HepG2 (cell line): ENCODE measurements at regions not wholly inside any gene's neighbourhood (a gene's known extent, or its start where the extent isn't known, plus 50 kb on each side); places are given as distances from the start of the nearest gene placed in this dataset.

Source experiments
- ATAC-seq: fragments of 200-7000 bp; cut with Tn5 transposase; 3 replicates; pipeline ENCODE4 v1.9.1; 2020; ENCODE audit warnings: mild to moderate bottlenecking, moderate library complexity
- BruUV-seq: library from RNA; stranded (reverse); fragments of 400-500 nt; replicated peaks from 2 replicates; lab custom pipeline; 2021; lab: Mats Ljungman, UMichigan
- CTCF ChIA-PET: fragments of 300-600 bp; formaldehyde crosslinking; extraction: SDS; loops from one replicate; lab custom pipeline; 2021; ENCODE audit warnings: low total read pairs, inconsistent platforms, low intra/inter-chr PET ratio; lab: Yijun Ruan, JAX
- POLR2A ChIA-PET: fragments of 350-600 bp; sonication (Branson Sonifier 250); formaldehyde crosslinking; loops from one replicate; lab custom pipeline; 2020; ENCODE audit warnings: antibody characterized with exemption, inconsistent platforms; lab: Yijun Ruan, JAX
- DNase-seq: peaks from one replicate; pipeline ENCODE4 v3.0.0-alpha.2; 2015; ENCODE audit warnings: low spot score
- FAIRE-seq: peaks from 3 replicates; lab custom pipeline; 2011; peaks lifted over from hg19 to GRCh38; lab: Jason Lieb, UNC
- H2AFZ ChIP-seq: one replicate; pipeline ENCODE4 v1.6.1; 2011; ENCODE audit warnings: low read length, inconsistent platforms
- H3K27ac ChIP-seq: fragments of 300-600 bp; 3 replicates; pipeline ENCODE4 v1.8.0; 2011; ENCODE audit warnings: mixed run types, mild to moderate bottlenecking, mixed read lengths, low read length, inconsistent platforms; ENCODE audit not compliant: insufficient read depth; ENCODE audit errors: extremely low read length
- H3K27me3 ChIP-seq, 2 experiments: fragments of 200-600 bp in 1 of 2; 2 replicates in 1 of 2; 3 replicates in 1 of 2; pipeline versions ENCODE4 v1.6.0 to v1.8.0; 2011; ENCODE audit warnings: low read length in 2 of 2, mild to moderate bottlenecking in 2 of 2, moderate library complexity in 2 of 2, inconsistent platforms in 1 of 2; ENCODE audit not compliant: insufficient read depth in 2 of 2, control insufficient read depth in 1 of 2
- H3K36me3 ChIP-seq, 2 experiments: fragments of 200-600 bp in 1 of 2; replicated peaks in 1 of 2; 2 replicates in 1 of 2; 3 replicates in 1 of 2; pipeline versions ENCODE4 v1.5.1 to v1.8.0; 2011; ENCODE audit warnings: low read length in 2 of 2, inconsistent platforms in 1 of 2; ENCODE audit not compliant: insufficient read depth in 2 of 2, control insufficient read depth in 1 of 2
- H3K4me1 ChIP-seq: 2 replicates; pipeline ENCODE4 v1.5.1; 2012; ENCODE audit warnings: low read length, inconsistent platforms; ENCODE audit not compliant: insufficient read depth
- H3K4me2 ChIP-seq: 2 replicates; pipeline ENCODE4 v1.6.0; 2011; ENCODE audit warnings: low read depth, low read length, inconsistent platforms
- H3K4me3 ChIP-seq, 3 experiments: fragments of 200-600 bp in 1 of 3; sonication (generic), shearing (Covaris generic) in 1 of 3; replicated peaks in 1 of 3; 2 replicates each; pipeline ENCODE4 v1.5.1; 2011 to 2016; ENCODE audit warnings: low read length in 3 of 3, inconsistent platforms in 2 of 3, low read depth in 2 of 3, mild to moderate bottlenecking in 2 of 3, control low read depth in 1 of 3, mixed read lengths in 1 of 3; ENCODE audit not compliant: insufficient read depth in 1 of 3
- H3K79me2 ChIP-seq: one replicate; pipeline ENCODE4 v1.6.1; 2011; ENCODE audit warnings: low read length, inconsistent platforms; ENCODE audit not compliant: insufficient read depth
- H3K9ac ChIP-seq: 2 replicates; pipeline ENCODE4 v1.6.0; 2011; ENCODE audit warnings: mild to moderate bottlenecking, low read depth, low read length, inconsistent platforms; ENCODE audit not compliant: insufficient read depth
- H3K9me3 ChIP-seq: 2 replicates; pipeline ENCODE4 v1.5.1; 2012; ENCODE audit warnings: mild to moderate bottlenecking, low read length
- H4K20me1 ChIP-seq: 2 replicates; pipeline ENCODE4 v1.6.0; 2011; ENCODE audit warnings: inconsistent platforms, mild to moderate bottlenecking, low read length, moderate library complexity; ENCODE audit not compliant: insufficient read depth
- AHR ChIP-seq: IDR thresholded peaks from 2 replicates; pipeline ENCODE4 v1.6.1; 2018; ENCODE audit warnings: missing genetic modification reagents, missing compliant biosample characterization
- ARNTL ChIP-seq: sonication (generic); formaldehyde crosslinking; IDR thresholded peaks from 2 replicates; pipeline ENCODE4 v1.4.0; 2020; ENCODE audit warnings: mild to moderate bottlenecking, missing genetic modification reagents
- CBX1 ChIP-seq: IDR thresholded peaks from one replicate; pipeline ENCODE4 v1.6.1; 2016; ENCODE audit warnings: antibody characterized with exemption, low read depth
- GFI1 ChIP-seq: sonication (generic); formaldehyde crosslinking; IDR thresholded peaks from 2 replicates; pipeline ENCODE4 v1.5.0; 2020; ENCODE audit warnings: missing genetic modification reagents, mild to moderate bottlenecking, borderline replicate concordance
- HOXD1 ChIP-seq: sonication (generic); formaldehyde crosslinking; IDR thresholded peaks from 2 replicates; pipeline ENCODE4 v1.5.0; 2020; ENCODE audit warnings: missing genetic modification reagents
- NFE2L2 ChIP-seq: fragments of 150-350 bp; IDR thresholded peaks from 2 replicates; pipeline ENCODE4 v1.6.1; 2014; ENCODE audit warnings: low read length
- TBX2 ChIP-seq: sonication (generic); formaldehyde crosslinking; IDR thresholded peaks from 2 replicates; pipeline ENCODE4 v1.5.0; 2020; ENCODE audit warnings: missing genetic modification reagents, mild to moderate bottlenecking, borderline replicate concordance
- ZBTB1 ChIP-seq: sonication (generic); formaldehyde crosslinking; IDR thresholded peaks from 2 replicates; pipeline ENCODE4 v1.4.0; 2020; ENCODE audit warnings: missing genetic modification reagents, borderline replicate concordance
- ZBTB38 ChIP-seq: sonication (generic); formaldehyde crosslinking; IDR thresholded peaks from 2 replicates; pipeline ENCODE4 v1.5.1; 2020; ENCODE audit warnings: mild to moderate bottlenecking, missing genetic modification reagents
- ZFP37 ChIP-seq: sonication (generic); formaldehyde crosslinking; IDR thresholded peaks from 2 replicates; pipeline ENCODE4 v1.4.0; 2020; ENCODE audit warnings: missing genetic modification reagents, borderline replicate concordance
- ZMYM4 ChIP-seq: sonication (generic); formaldehyde crosslinking; IDR thresholded peaks from 2 replicates; pipeline ENCODE4 v1.8.1; 2023; ENCODE audit warnings: mild to moderate bottlenecking, missing genetic modification reagents
- ZNF12 ChIP-seq: sonication (generic); formaldehyde crosslinking; IDR thresholded peaks from 2 replicates; pipeline ENCODE4 v1.5.0; 2020; ENCODE audit warnings: missing genetic modification reagents
- ZNF383 ChIP-seq: sonication (generic); formaldehyde crosslinking; IDR thresholded peaks from 2 replicates; pipeline ENCODE4 v1.4.0; 2020; ENCODE audit warnings: missing genetic modification reagents, mild to moderate bottlenecking, borderline replicate concordance
- ZNF484 ChIP-seq: sonication (generic); formaldehyde crosslinking; IDR thresholded peaks from 2 replicates; pipeline ENCODE4 v1.5.1; 2020; ENCODE audit warnings: mild to moderate bottlenecking, low read depth, missing genetic modification reagents, borderline replicate concordance
- WGBS: methylation state at CpG from one replicate; pipeline ENCODE4 v1.1.6; 2017; ENCODE audit warnings: low lambda C conversion rate; 5-methylcytosine and 5-hydroxymethylcytosine counted together
- in situ Hi-C: cut with HindIII; loops from 2 replicates; pipeline ENCODE4 v1.10.0; 2017; ENCODE audit warnings: low pct_unique_long_range_greater_than_20kb; ENCODE audit not compliant: extremely low pct_ligation_motif_present
- intact Hi-C: fragments of 100-400 bp; cut with micrococcal nuclease; formaldehyde crosslinking; loops from one replicate; pipeline ENCODE4 v1.10.0; 2022; ENCODE audit not compliant: unreplicated experiment
- TF ChIP-seq, protein P1 (sequence below): IDR thresholded peaks from 2 replicates; pipeline ENCODE4 v1.6.1; 2012; ENCODE audit warnings: low read length, improper control_type of control experiment
- TF ChIP-seq, protein P2 (sequence below): sonication (generic); formaldehyde crosslinking; IDR thresholded peaks from 2 replicates; pipeline ENCODE4 v1.4.0; 2020; ENCODE audit warnings: missing genetic modification reagents

DNA sequence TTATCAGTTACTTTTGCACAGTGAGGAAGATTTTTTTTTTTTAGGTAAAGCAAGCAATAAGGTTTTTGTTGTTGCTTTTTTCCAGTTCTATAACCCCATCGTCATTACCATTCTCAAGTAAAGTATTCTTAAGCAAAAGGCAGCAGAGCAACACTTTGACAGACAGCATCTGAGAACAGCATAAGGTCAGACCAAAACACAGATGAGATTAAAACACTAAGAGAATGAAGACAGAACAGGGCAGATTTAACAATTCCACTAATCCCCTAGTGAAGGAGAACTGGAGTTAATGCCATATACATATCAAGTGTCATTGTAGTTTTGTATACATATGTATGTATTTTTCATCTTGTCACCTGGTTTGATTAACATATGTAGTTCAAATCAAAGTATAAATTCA lies 290.2 kb downstream of the METTL4 start:
- Histone ChIP-seq H3K4me2 (no peak overlapping the region), H3K9me3 (no peaks in the 10 kb centered on the region), H3K4me3 (no peak overlapping the region), H3K36me3 (no peaks in the 10 kb centered on the region), H4K20me1 (no peaks in the 10 kb centered on the region), H3K79me2 (no peaks in the 10 kb centered on the region), H3K9ac (no peak overlapping the region), H3K27ac (no peak overlapping the region), H3K4me1 (no peaks in the 10 kb centered on the region), H3K27me3 (no peaks in the 10 kb centered on the region; a peak in 1 of 5 replicates), H2AFZ (no peak overlapping the region)
- ATAC-seq (no peak), DNase-seq (no peak), FAIRE-seq (no peak)
- no TSS peak for BruUV-seq
- intact Hi-C loops (no loop called here), in situ Hi-C loops (no loop called here)
- CTCF ChIA-PET, result no interaction called here
- POLR2A ChIA-PET, result no interaction called here
- 0% methylated on average over 1 of the region's 1 CpG for WGBS
- TF ChIP-seq ZMYM4 (CRISPR knock-in tag) (no peak), ARNTL (no peak), ZNF484 (CRISPR knock-in tag) (no peak), ZNF383 (CRISPR knock-in tag) (no peak), GFI1 (CRISPR knock-in tag) (no peak), NFE2L2 (no peak), ZBTB38 (CRISPR knock-in tag) (no peak), ZFP37 (no peak), ZNF12 (CRISPR knock-in tag) (no peak), ZBTB1 (CRISPR knock-in tag) (no peak), AHR (CRISPR knock-in tag) (no peak), HOXD1 (CRISPR knock-in tag) (no peak), CBX1 (no peak), TBX2 (CRISPR knock-in tag) (no peak)
- TF ChIP-seq, protein P1, sequence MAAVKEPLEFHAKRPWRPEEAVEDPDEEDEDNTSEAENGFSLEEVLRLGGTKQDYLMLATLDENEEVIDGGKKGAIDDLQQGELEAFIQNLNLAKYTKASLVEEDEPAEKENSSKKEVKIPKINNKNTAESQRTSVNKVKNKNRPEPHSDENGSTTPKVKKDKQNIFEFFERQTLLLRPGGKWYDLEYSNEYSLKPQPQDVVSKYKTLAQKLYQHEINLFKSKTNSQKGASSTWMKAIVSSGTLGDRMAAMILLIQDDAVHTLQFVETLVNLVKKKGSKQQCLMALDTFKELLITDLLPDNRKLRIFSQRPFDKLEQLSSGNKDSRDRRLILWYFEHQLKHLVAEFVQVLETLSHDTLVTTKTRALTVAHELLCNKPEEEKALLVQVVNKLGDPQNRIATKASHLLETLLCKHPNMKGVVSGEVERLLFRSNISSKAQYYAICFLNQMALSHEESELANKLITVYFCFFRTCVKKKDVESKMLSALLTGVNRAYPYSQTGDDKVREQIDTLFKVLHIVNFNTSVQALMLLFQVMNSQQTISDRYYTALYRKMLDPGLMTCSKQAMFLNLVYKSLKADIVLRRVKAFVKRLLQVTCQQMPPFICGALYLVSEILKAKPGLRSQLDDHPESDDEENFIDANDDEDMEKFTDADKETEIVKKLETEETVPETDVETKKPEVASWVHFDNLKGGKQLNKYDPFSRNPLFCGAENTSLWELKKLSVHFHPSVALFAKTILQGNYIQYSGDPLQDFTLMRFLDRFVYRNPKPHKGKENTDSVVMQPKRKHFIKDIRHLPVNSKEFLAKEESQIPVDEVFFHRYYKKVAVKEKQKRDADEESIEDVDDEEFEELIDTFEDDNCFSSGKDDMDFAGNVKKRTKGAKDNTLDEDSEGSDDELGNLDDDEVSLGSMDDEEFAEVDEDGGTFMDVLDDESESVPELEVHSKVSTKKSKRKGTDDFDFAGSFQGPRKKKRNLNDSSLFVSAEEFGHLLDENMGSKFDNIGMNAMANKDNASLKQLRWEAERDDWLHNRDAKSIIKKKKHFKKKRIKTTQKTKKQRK, result no peak
- TF ChIP-seq, protein P2, sequence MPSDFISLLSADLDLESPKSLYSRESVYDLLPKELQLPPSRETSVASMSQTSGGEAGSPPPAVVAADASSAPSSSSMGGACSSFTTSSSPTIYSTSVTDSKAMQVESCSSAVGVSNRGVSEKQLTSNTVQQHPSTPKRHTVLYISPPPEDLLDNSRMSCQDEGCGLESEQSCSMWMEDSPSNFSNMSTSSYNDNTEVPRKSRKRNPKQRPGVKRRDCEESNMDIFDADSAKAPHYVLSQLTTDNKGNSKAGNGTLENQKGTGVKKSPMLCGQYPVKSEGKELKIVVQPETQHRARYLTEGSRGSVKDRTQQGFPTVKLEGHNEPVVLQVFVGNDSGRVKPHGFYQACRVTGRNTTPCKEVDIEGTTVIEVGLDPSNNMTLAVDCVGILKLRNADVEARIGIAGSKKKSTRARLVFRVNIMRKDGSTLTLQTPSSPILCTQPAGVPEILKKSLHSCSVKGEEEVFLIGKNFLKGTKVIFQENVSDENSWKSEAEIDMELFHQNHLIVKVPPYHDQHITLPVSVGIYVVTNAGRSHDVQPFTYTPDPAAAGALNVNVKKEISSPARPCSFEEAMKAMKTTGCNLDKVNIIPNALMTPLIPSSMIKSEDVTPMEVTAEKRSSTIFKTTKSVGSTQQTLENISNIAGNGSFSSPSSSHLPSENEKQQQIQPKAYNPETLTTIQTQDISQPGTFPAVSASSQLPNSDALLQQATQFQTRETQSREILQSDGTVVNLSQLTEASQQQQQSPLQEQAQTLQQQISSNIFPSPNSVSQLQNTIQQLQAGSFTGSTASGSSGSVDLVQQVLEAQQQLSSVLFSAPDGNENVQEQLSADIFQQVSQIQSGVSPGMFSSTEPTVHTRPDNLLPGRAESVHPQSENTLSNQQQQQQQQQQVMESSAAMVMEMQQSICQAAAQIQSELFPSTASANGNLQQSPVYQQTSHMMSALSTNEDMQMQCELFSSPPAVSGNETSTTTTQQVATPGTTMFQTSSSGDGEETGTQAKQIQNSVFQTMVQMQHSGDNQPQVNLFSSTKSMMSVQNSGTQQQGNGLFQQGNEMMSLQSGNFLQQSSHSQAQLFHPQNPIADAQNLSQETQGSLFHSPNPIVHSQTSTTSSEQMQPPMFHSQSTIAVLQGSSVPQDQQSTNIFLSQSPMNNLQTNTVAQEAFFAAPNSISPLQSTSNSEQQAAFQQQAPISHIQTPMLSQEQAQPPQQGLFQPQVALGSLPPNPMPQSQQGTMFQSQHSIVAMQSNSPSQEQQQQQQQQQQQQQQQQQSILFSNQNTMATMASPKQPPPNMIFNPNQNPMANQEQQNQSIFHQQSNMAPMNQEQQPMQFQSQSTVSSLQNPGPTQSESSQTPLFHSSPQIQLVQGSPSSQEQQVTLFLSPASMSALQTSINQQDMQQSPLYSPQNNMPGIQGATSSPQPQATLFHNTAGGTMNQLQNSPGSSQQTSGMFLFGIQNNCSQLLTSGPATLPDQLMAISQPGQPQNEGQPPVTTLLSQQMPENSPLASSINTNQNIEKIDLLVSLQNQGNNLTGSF (CRISPR knock-in tag), result no peak
